22Rv1 (cell line): ENCODE measurements at regions not wholly inside any gene's neighbourhood (a gene's known extent, or its start where the extent isn't known, plus 50 kb on each side); places are given as distances from the start of the nearest gene placed in this dataset.

ENCODE experiments used
- CTCF ChIP-seq: fragments of 450-650 bp; IDR thresholded peaks from 2 replicates; pipeline ENCODE4 v1.5.1; 2017; ENCODE audit warnings: mild to moderate bottlenecking
- ZFX ChIP-seq: fragments of 450-650 bp; IDR thresholded peaks from 2 replicates; pipeline ENCODE4 v1.6.1; 2017; ENCODE audit warnings: antibody characterized with exemption, borderline replicate concordance

- no peak for TF ChIP-seq CTCF
- no peak for TF ChIP-seq ZFX
These were observed 187.3 kb upstream of the NT5E start for GRCh38 chr6:85262621-85263020.
